ENCODE measurements at regions not wholly inside any gene's neighbourhood (a gene's known extent, or its start where the extent isn't known, plus 50 kb on each side); places are given as distances from the start of the nearest gene placed in this dataset.

DNA sequence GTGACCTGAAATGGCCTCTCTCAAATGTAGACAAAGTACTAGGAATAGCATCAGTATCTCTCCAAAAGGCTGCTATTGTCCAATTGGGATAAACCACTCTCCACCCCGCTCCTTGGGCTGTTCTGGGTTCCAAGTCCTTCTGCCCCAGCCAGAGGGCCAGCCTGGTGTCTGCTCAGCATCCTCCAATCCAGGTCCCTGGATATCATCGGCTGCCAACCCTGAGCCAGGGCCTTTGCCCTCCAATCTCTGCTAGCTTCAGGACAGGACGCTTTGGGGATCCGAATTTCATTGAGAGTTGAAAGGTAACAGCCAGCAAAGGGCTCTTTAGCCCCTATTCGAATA, 119.3 kb upstream of the ADPGK start:
- ChIA-PET CTCF (no interaction called here), POLR2A (no interaction called here)
- no peaks in the 10 kb centered on the region for H3K9me3 ChIP-seq
- Mint-ChIP-seq H3K4me1 (ENCODE audit: low read depth, unreplicated experiment) (no peaks in the 10 kb centered on the region), H3K9me3 (ENCODE audit: unreplicated experiment) (no peaks in the 10 kb centered on the region), H3K27me3 (ENCODE audit: insufficient read depth, unreplicated experiment) (peaks cover 20% of the 10 kb centered on the region), H3K36me3 (ENCODE audit: insufficient read depth, unreplicated experiment) (no peaks in the 10 kb centered on the region), H3K27ac (ENCODE audit: unreplicated experiment) (no peak overlapping the region), H3K4me3 (ENCODE audit: unreplicated experiment) (no peak overlapping the region)
- no peaks in the 10 kb centered on the region for H3K27me3 ChIP-seq (replicated peaks; ENCODE audit: control insufficient read depth, insufficient read depth, low read length)
- H3K36me3 ChIP-seq (ENCODE audit: control insufficient read depth, insufficient read depth, low read length), result no peaks in the 10 kb centered on the region
- intact Hi-C loops (cut with micrococcal nuclease; ENCODE audit: unreplicated experiment), result no loop called here
- TF ChIP-seq, protein P1, sequence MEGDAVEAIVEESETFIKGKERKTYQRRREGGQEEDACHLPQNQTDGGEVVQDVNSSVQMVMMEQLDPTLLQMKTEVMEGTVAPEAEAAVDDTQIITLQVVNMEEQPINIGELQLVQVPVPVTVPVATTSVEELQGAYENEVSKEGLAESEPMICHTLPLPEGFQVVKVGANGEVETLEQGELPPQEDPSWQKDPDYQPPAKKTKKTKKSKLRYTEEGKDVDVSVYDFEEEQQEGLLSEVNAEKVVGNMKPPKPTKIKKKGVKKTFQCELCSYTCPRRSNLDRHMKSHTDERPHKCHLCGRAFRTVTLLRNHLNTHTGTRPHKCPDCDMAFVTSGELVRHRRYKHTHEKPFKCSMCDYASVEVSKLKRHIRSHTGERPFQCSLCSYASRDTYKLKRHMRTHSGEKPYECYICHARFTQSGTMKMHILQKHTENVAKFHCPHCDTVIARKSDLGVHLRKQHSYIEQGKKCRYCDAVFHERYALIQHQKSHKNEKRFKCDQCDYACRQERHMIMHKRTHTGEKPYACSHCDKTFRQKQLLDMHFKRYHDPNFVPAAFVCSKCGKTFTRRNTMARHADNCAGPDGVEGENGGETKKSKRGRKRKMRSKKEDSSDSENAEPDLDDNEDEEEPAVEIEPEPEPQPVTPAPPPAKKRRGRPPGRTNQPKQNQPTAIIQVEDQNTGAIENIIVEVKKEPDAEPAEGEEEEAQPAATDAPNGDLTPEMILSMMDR (IDR thresholded peaks at IDR 0.05; ENCODE audit: insufficient read depth in 1 of 2, low read depth in 1 of 2, low read length in 1 of 2, severe bottlenecking in 1 of 2, unreplicated experiment in 1 of 2), result no peak
- DNase-seq, result no peak
- H3K4me1 ChIP-seq, result no peaks in the 10 kb centered on the region
- no peak overlapping the region for H3K4me3 ChIP-seq (ENCODE audit: low read depth, low read length)
- no TSS peak for BruUV-seq (replicated peaks)

DNA sequence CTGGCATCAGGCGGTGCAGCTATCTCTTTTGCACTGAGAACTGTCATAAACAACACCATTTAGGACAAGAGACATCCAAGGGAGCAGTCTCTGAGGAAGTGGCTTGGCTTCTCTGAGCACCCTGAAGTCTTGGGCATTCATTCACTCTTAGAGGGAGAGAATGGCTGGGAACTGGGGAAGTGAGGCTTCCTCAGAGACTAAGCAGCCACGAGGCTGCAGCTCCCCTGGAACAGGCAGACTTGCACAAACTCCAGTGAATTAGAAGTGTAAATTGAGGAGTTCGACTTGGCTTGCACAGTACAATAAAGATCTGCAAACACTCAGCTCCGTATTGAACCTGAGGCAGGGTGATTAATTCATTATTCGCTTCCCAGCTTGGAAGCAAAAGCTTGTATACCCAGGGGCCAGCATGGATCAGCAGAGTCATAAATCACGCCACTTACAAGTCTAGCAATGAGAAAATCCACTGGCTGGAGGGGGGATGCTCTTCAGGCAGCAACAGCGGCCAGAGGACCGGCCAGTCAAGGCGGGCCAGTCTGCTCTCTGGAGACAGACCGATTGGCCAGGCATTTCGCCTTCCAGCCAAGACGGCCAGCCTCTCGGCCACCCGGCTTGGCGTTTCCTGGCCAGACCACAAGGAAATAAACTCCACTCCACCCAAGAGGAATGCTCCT, 118.8 kb upstream of the ADPGK start:
- intact Hi-C loops (cut with micrococcal nuclease; ENCODE audit: unreplicated experiment), result no loop called here
- H3K36me3 ChIP-seq (ENCODE audit: control insufficient read depth, insufficient read depth, low read length), result no peaks in the 10 kb centered on the region
- H3K9me3 ChIP-seq, result no peaks in the 10 kb centered on the region
- no peak overlapping the region for H3K27ac Mint-ChIP-seq (ENCODE audit: unreplicated experiment)
- POLR2A ChIA-PET, result no interaction called here
- no peak overlapping the region for H3K4me3 ChIP-seq (ENCODE audit: low read depth, low read length)
- BruUV-seq (replicated peaks), result no TSS peak
- no peaks in the 10 kb centered on the region for H3K36me3 Mint-ChIP-seq (ENCODE audit: insufficient read depth, unreplicated experiment)
- DNase-seq, result no peak
- H3K4me1 Mint-ChIP-seq (ENCODE audit: low read depth, unreplicated experiment), result no peaks in the 10 kb centered on the region
- TF ChIP-seq, protein P1 (IDR thresholded peaks at IDR 0.05; ENCODE audit: insufficient read depth in 1 of 2, low read depth in 1 of 2, low read length in 1 of 2, severe bottlenecking in 1 of 2, unreplicated experiment in 1 of 2), result no peak
- CTCF ChIA-PET, result no interaction called here
- no peaks in the 10 kb centered on the region for H3K4me1 ChIP-seq
- peaks cover 19% of the 10 kb centered on the region for H3K27me3 Mint-ChIP-seq (ENCODE audit: insufficient read depth, unreplicated experiment)
- no peaks in the 10 kb centered on the region for H3K9me3 Mint-ChIP-seq (ENCODE audit: unreplicated experiment)
- no peaks in the 10 kb centered on the region for H3K27me3 ChIP-seq (replicated peaks; ENCODE audit: control insufficient read depth, insufficient read depth, low read length)
- H3K4me3 Mint-ChIP-seq (ENCODE audit: unreplicated experiment), result no peak overlapping the region

DNA sequence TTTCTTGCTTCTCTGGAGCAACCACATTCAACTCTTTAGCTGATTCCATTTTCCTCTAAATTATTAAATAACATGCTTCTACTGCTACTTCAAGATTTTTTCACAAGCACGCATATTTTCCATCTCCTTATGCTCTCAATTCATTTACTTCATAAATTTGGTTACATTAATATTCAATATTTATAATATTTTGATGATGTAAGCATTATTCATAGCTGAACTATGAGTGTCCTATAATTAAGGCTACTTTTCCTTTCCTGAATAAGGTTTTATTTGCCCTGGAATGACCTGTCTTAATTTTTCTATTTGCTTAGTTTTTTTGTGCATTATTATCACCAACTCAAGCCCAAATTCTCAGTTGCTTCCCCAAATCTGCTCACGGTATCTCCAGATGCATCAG, 109.4 kb upstream of the ADPGK start:
- peaks cover 24% of the 10 kb centered on the region for H3K27me3 Mint-ChIP-seq (ENCODE audit: insufficient read depth, unreplicated experiment)
- TF ChIP-seq, protein P1 (IDR thresholded peaks at IDR 0.05; ENCODE audit: insufficient read depth in 1 of 2, low read depth in 1 of 2, low read length in 1 of 2, severe bottlenecking in 1 of 2, unreplicated experiment in 1 of 2), result no peak
- ChIA-PET CTCF (no interaction called here), POLR2A (no interaction called here)
- no peak overlapping the region for H3K27ac Mint-ChIP-seq (ENCODE audit: unreplicated experiment)
- intact Hi-C loops (cut with micrococcal nuclease; ENCODE audit: unreplicated experiment), result no loop called here
- no peaks in the 10 kb centered on the region for H3K9me3 Mint-ChIP-seq (ENCODE audit: unreplicated experiment)
- no peak overlapping the region for H3K4me3 Mint-ChIP-seq (ENCODE audit: unreplicated experiment)
- no TSS peak for BruUV-seq (replicated peaks)
- no peak for DNase-seq
- no peaks in the 10 kb centered on the region for H3K36me3 ChIP-seq (ENCODE audit: control insufficient read depth, insufficient read depth, low read length)
- H3K36me3 Mint-ChIP-seq (ENCODE audit: insufficient read depth, unreplicated experiment), result no peaks in the 10 kb centered on the region
- no peaks in the 10 kb centered on the region for H3K27me3 ChIP-seq (replicated peaks; ENCODE audit: control insufficient read depth, insufficient read depth, low read length)
- no peaks in the 10 kb centered on the region for H3K4me1 Mint-ChIP-seq (ENCODE audit: low read depth, unreplicated experiment)
- H3K9me3 ChIP-seq, result no peaks in the 10 kb centered on the region
- no peaks in the 10 kb centered on the region for H3K4me1 ChIP-seq
- H3K4me3 ChIP-seq (ENCODE audit: low read depth, low read length), result no peak overlapping the region

All from Caco-2 (cell line).